Transverse colon (tissue), 4 donors: ENCODE measurements at regions not wholly inside any gene's neighbourhood (a gene's known extent, or its start where the extent isn't known, plus 50 kb on each side); places are given as distances from the start of the nearest gene placed in this dataset.

Experiments used
- DNase-seq: peaks from one replicate; pipeline ENCODE4 v3.0.0-alpha.2; 2019
- H3K27ac ChIP-seq, 4 donors: fragments of 200-600 bp; sonication (generic); 2 replicates each; pipeline ENCODE4 v1.5.1; 2016 to 2018; ENCODE audit warnings: inconsistent platforms in 4 of 4
- H3K27me3 ChIP-seq: fragments of 200-600 bp; sonication (generic); 2 replicates; pipeline ENCODE4 v1.5.1; 2017; ENCODE audit warnings: inconsistent platforms
- H3K36me3 ChIP-seq, 4 donors: fragments of 200-600 bp; sonication (generic); 2 replicates each; pipeline ENCODE4 v1.5.1; 2017 to 2019; ENCODE audit warnings: inconsistent platforms in 4 of 4
- H3K4me1 ChIP-seq, 4 donors: fragments of 200-600 bp; sonication (generic); 2 replicates each; pipeline ENCODE4 v1.5.1; 2017 to 2020; ENCODE audit warnings: inconsistent platforms in 4 of 4
- H3K4me3 ChIP-seq, 4 donors: fragments of 200-600 bp; sonication (generic); 1 replicate in 1 of 4; 2 replicates in 3 of 4; pipeline versions ENCODE4 v1.5.1 to v1.6.1; 2017 to 2019; ENCODE audit warnings: inconsistent platforms in 4 of 4
- H3K9me3 ChIP-seq, 2 donors: fragments of 200-600 bp; sonication (generic); 2 replicates each; pipeline ENCODE4 v1.5.1; 2017 to 2019; ENCODE audit warnings: inconsistent platforms in 2 of 2
- EP300 ChIP-seq: sonication (generic); formaldehyde crosslinking; IDR thresholded peaks from one replicate; pipeline ENCODE4 v1.6.1; 2017; ENCODE audit warnings: antibody characterized with exemption, low read depth
- POLR2A ChIP-seq: fragments of 450-650 bp; IDR thresholded peaks from one replicate; pipeline ENCODE4 v1.6.1; 2016; ENCODE audit warnings: antibody characterized with exemption, mild to moderate bottlenecking, moderate library complexity
- POLR2AphosphoS5 ChIP-seq, 3 donors: sonication (generic); formaldehyde crosslinking; IDR thresholded peaks; one replicate each; pipeline ENCODE4 v1.6.1; 2016; ENCODE audit warnings: antibody characterized with exemption in 3 of 3
- WGBS, 2 donors: methylation state at CpG; one replicate each; pipeline ENCODE4 v1.1.5; 2018; ENCODE audit warnings: low coverage in 1 of 2; 5-methylcytosine and 5-hydroxymethylcytosine counted together
- in situ Hi-C, 4 donors: fragments of 200-750 bp; cut with MboI; loops; one replicate each; pipeline versions ENCODE4 v1.15.0 to v1.15.1; 2017; ENCODE audit warnings: low sequenced_read_pairs in 3 of 4, low pct_ligation_motif_present in 1 of 4, low pct_unique_long_range_greater_than_20kb in 1 of 4
- intact Hi-C: fragments of 100-400 bp; cut with DNase I; formaldehyde crosslinking; loops from one replicate; pipeline ENCODE4 v1.15.1; 2023; ENCODE audit warnings: low total_unique reads
- TF ChIP-seq, protein P1 (sequence below), 5 experiments: fragments of 200-600 bp in 3 of 5; fragments of 450-650 bp in 2 of 5; sonication (generic) in 3 of 5; IDR thresholded peaks; 1 replicate in 2 of 5; 2 replicates in 3 of 5; pipeline ENCODE4 v1.5.1; 2016 to 2017; ENCODE audit warnings: antibody characterized with exemption in 5 of 5, inconsistent platforms in 3 of 5, mild to moderate bottlenecking in 2 of 5, moderate library complexity in 1 of 5

DNA sequence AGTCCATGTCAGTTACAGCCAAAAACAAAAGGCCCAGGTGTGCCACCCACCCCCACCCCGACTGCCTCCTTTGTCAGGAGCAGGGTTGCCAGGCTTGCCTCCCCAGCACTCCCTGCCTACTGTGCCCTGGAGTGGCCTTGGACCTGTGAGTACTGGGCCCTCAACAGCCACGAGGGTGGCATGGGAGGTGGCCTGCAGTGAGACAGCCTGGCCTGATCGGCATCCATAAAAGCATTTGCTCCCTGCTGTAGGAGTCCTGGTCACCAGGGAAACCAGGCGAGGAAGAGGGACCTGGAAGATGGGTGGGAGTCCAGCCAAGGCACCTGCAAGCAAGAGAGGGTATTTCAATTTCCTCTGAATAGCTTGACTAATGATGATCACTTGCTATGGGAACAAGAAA, 56.4 kb upstream of the KCNMB2 start:
- 63 to 75% methylated on average over 3 of the region's 4 CpGs for WGBS, 2 donors
- intact Hi-C loops (no loop called here), in situ Hi-C loops (no loop called here)
- Histone ChIP-seq H3K4me3 (no peak overlapping the region), H3K27ac (no peak overlapping the region), H3K27me3 (no peaks in the 10 kb centered on the region), H3K9me3 (no peaks in the 10 kb centered on the region), H3K36me3 (no peaks in the 10 kb centered on the region), H3K4me1 (no peaks in the 10 kb centered on the region)
- no peak for TF ChIP-seq EP300
- TF ChIP-seq, protein P1, sequence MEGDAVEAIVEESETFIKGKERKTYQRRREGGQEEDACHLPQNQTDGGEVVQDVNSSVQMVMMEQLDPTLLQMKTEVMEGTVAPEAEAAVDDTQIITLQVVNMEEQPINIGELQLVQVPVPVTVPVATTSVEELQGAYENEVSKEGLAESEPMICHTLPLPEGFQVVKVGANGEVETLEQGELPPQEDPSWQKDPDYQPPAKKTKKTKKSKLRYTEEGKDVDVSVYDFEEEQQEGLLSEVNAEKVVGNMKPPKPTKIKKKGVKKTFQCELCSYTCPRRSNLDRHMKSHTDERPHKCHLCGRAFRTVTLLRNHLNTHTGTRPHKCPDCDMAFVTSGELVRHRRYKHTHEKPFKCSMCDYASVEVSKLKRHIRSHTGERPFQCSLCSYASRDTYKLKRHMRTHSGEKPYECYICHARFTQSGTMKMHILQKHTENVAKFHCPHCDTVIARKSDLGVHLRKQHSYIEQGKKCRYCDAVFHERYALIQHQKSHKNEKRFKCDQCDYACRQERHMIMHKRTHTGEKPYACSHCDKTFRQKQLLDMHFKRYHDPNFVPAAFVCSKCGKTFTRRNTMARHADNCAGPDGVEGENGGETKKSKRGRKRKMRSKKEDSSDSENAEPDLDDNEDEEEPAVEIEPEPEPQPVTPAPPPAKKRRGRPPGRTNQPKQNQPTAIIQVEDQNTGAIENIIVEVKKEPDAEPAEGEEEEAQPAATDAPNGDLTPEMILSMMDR (IDR thresholded peaks at IDR 0.05), result no peak
- TF ChIP-seq POLR2AphosphoS5 (IDR thresholded peaks at IDR 0.05), result no peak
- TF ChIP-seq POLR2A, result no peak
- no peak for DNase-seq

DNA sequence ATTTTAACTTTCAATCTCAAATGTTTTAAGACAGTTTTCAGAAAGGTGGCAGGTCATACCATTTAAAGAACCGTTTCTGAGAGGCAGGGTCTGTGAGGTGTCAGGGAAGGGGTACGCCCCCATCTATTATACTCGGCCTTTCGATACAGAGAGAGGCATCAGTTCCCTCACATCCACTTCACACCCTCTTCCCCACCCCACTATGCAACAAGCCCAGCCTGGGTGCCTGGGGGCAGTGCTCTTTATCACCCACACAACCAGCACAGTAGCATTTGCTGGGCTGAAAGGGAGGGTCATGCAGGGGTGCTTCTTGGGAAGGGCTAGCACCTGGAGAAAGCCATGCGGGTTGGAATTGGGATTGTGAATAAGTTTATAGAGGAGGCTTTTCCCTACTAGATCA, 56.0 kb upstream of the KCNMB2 start:
- Histone ChIP-seq H3K27me3 (no peaks in the 10 kb centered on the region), H3K9me3 (no peaks in the 10 kb centered on the region), H3K36me3 (no peaks in the 10 kb centered on the region), H3K4me1 (no peaks in the 10 kb centered on the region), H3K4me3 (no peak overlapping the region), H3K27ac (no peak overlapping the region)
- 70 to 88% methylated on average over 2 to 5 of the region's 5 CpGs for WGBS, 2 donors
- DNase-seq, result no peak
- intact Hi-C loops, result no loop called here
- TF ChIP-seq, protein P1 (IDR thresholded peaks at IDR 0.05), result no peak
- TF ChIP-seq POLR2A, result no peak
- TF ChIP-seq EP300, result no peak
- TF ChIP-seq POLR2AphosphoS5 (IDR thresholded peaks at IDR 0.05), result no peak
- in situ Hi-C loops, result no loop called here

DNA sequence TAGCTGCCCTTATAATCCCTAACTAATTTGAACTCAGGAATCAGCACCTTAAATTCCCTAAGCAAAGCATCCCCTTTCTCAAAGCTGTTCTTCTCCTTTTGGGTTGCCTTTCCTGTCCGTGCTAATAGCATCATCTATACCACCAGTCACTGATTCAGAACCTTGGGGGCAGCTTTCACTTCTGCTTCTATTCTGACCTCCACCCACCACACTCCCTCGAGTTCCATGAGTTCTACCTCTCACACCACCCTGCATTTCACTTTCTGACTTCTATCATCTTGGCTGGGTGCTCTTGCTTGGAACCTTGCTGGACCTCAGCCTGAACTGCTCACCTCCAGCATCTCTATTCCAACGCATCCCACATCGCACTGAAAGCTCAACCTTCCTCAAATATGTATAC, 55.4 kb upstream of the KCNMB2 start:
- Histone ChIP-seq H3K36me3 (no peaks in the 10 kb centered on the region), H3K4me3 (no peak overlapping the region), H3K27me3 (no peaks in the 10 kb centered on the region), H3K27ac (no peak overlapping the region), H3K4me1 (no peaks in the 10 kb centered on the region), H3K9me3 (no peaks in the 10 kb centered on the region)
- in situ Hi-C loops, result no loop called here
- whole genome bisulfite sequencing, 2 donors, result 65 to 85% methylated on average over 4 of the region's 4 CpGs
- intact Hi-C loops, result no loop called here
- DNase-seq, result no peak
- TF ChIP-seq POLR2AphosphoS5 (IDR thresholded peaks at IDR 0.05) (no peak), EP300 (no peak), POLR2A (no peak)
- TF ChIP-seq, protein P1 (IDR thresholded peaks at IDR 0.05), result no peak

DNA sequence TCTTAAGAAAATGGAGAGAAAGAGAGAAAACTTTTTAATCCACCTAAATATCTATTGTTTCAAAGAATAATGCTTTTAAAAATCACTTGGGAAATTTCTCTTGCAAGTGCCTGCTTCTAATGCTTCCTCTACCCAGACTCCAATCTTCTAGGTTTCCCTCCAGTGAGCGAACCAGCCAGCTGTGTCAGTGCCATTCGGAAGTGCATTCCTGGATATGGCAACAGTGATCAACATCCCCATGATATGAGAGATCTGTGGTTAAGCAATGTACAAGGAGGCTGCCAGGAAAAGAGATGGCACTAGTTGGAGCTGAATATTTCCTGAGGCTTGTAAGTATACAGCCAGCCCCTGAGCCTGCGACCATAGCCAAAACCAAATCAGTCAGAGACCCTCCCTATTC, 53.3 kb upstream of the KCNMB2 start:
- in situ Hi-C loops (no loop called here), intact Hi-C loops (no loop called here)
- no peak for DNase-seq
- H3K27me3 ChIP-seq, result no peaks in the 10 kb centered on the region
- TF ChIP-seq POLR2AphosphoS5 (IDR thresholded peaks at IDR 0.05), result no peak
- TF ChIP-seq POLR2A, result no peak
- TF ChIP-seq, protein P1 (IDR thresholded peaks at IDR 0.05), result no peak
- no peak for TF ChIP-seq EP300
- no peak overlapping the region for H3K4me3 ChIP-seq
- H3K4me1 ChIP-seq, result no peaks in the 10 kb centered on the region
- no peaks in the 10 kb centered on the region for H3K9me3 ChIP-seq
- H3K27ac ChIP-seq, result no peak overlapping the region
- H3K36me3 ChIP-seq, result no peaks in the 10 kb centered on the region
- WGBS, 2 donors, result 93 to 100% methylated on average over 1 to 3 of the region's 3 CpGs
